ENCODE measurements at regions not wholly inside any gene's neighbourhood (a gene's known extent, or its start where the extent isn't known, plus 50 kb on each side); places are given as distances from the start of the nearest gene placed in this dataset.

GRCh38 chr10:107689323-107689722 lies 524.8 kb upstream of the SORCS1 start:
- no peak for TF ChIP-seq CTCF (IDR thresholded peaks at IDR 0.05)
- no peak for TF ChIP-seq POLR2A (IDR thresholded peaks at IDR 0.05)

Measured in tibial nerve (tissue), 3 donors.